GM21515 (cell line): ENCODE measurements at regions not wholly inside any gene's neighbourhood (a gene's known extent, or its start where the extent isn't known, plus 50 kb on each side); places are given as distances from the start of the nearest gene placed in this dataset.

ENCODE experiments used
- ATAC-seq: cut with Tn5 transposase; IDR thresholded peaks from one replicate; pipeline ENCODE4 v1.9.1; 2021; ENCODE audit not compliant: unreplicated experiment

DNA sequence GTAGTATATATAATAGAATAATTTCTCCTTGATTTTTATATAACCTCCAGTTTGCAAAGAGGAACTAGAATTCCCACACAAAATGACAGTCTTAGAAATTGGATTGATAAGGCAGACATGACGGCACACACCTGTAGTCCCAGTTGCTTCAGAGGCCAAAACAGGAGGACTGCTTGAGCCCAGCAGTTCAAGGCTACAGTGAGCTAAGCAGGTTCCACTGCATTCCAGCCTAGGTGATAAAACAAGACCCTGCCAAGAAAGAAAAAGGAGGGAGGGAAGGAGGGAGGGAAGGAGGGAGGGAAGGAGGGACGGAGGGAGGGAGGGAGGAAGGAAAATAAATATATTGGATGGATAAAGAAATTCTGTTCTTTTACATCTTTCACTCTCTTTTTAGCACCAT is 77.6 kb upstream of the SASH1 start:
- ATAC-seq = no peak

DNA sequence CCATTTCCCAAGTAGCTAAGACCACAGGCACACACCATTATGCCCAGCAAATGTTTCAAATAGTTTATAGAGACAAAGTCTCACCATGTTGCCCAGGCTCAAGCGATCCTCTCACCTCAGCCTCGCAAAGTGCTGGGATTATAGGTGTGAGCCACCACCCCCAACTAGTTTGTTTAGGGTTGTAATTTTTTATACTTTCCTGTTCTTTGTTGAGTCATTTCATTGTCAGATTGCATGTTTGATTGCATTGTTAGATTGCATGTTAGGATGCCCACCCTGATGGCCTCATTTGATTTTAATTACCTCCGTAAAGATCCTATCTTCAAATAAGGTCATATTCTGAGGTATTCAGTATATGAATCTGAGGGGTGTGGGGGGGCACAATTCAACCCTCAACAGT is 73.3 kb upstream of the SASH1 start:
- no peak for ATAC-seq

GRCh38 chr6:148271711-148272439 is 70.8 kb upstream of the SASH1 start:
- no peak for ATAC-seq

DNA sequence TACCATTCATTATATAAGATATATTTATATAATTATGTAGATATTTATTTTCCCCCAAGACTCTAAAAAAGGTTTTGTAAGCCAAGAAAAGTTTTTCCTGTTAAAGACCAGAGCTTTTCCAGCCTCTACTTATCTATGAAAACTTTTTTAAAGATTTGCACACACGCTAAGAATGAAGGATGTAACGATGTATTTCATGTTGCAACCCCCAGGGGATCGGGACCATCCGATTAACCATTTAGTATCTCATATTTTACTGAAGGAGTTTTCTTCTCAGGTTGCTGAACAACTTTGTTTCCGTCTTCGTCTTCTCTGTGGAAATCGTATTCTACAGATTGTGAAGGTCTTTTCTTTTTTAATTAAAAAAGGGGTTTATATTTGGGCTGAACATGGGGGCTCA is 70.0 kb upstream of the SASH1 start:
- ATAC-seq = no peak

DNA sequence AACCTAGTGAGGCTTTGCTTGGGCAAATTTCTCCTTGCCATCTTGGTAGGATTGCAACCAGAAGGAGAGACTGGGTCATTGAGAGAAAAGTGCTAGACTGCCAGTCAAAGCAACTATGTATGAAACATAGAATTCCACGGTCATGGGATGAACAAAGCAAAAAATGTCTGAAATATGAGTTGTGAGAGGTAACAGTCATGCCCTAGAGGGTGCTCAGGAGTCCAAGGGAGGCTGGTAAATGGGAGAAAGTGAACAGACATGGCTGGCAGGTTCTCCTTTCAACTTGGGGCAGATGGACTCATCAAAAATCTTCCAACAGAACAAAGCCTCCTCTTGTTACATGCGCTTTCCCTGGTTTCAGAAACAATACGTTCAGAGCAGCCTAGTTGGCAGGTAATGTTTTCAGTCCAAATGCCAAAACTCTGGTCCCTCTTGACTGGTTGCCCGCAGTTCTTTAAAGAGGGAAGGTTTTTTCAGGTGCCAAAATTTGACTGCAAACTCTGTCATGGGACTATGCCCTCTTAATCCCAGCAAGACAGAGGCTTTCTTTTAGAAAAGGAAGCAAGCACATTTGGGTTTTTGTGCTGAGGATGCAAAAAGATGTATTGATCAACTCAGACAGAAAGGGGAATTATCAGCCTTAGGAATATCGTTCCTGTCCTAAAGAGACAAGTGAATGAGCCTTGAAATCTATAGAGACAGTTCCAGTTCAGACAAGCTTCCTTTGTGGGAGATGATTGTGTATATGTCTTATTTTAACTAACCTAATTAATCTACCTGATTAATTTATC is 68.5 kb upstream of the SASH1 start:
- ATAC-seq = no peak

GRCh38 chr6:148274809-148275208 is 67.8 kb upstream of the SASH1 start:
- no peak for ATAC-seq

DNA sequence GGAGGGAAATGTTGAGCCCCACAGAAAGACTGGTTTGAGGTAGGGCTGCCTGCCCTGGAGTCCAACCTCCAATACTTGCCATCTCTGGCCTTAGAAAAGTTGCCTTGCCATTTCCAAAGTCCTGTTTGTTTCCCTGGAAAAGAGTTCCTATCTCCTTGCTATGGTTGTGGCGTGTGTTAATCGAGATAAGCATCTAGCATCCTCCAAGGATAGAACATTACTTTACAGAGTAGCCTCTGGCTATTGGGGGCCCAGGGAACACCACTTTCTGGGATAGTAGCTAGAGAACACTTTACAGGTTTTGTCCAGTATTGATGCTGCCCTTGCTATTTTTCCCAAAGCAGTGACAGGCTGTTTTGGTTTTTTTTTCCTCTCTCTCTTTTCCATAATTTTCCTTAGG is 57.4 kb upstream of the SASH1 start:
- no peak for ATAC-seq

DNA sequence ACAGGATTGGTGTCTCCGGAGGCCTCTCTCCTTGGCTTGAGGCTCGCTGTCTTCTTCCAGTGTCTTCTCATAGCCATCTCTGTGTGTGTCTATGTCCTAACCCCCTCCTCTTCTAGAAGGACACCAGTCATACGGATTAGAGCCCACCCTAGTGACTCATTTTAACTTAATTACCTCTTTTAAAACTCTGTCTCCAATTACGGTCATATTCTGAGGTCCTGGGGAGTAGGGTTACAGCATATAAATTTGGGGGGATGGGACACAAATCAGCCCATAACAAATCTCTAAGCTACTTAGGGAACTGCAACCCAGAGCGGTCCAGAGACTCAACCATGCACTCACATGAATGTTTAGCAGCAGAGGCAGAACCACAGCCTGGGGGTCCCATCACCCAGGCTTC is 56.1 kb upstream of the SASH1 start:
- no peak for ATAC-seq

- ATAC-seq = no peak
These were observed 54.9 kb upstream of the SASH1 start for GRCh38 chr6:148287623-148288333.

DNA sequence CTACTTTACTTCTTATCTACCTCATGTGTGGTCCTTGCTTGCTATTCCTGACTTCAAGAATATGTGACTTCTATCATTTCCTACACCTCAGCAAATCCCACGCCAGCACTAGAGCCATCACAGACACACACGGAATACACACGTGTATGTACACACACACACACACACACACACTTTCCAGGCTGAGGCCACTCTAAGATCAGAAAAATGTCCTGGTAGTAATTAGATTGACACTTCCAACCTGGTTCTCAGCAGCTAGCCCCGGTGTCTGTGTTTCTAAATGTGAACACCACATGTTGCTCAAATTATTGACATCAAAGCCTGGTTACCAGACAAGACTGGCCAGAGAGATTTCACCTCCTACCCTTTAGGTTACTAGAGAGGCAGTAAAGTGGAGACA is 54.1 kb upstream of the SASH1 start:
- ATAC-seq = no peak

DNA sequence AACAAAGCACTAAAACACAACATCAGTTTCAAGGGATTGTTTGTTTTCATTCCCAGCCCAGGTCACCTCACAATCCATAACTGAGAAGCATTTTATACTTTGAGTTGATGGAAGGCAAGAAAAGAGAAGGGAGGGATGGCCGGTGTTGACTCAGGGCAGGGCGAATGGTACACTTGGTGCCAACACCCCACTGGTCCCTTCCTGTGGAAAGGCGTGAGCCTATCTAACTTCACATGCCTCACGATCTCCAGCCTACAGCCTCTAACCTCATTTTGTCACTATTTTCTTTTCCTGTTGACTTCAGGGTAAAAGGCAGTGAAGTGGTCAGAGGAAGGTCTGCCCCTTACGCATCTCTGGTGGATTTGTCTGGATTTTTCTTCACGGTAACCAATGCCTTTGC is 53.5 kb upstream of the SASH1 start:
- no peak for ATAC-seq

GRCh38 chr6:148291876-148292275 is 50.8 kb upstream of the SASH1 start:
- no peak for ATAC-seq
